Hepatocyte (in vitro differentiated cells): ENCODE measurements at regions not wholly inside any gene's neighbourhood (a gene's known extent, or its start where the extent isn't known, plus 50 kb on each side); places are given as distances from the start of the nearest gene placed in this dataset.

Source experiments
- DNase-seq: peaks from one replicate; pipeline ENCODE4 v3.0.0-alpha.2; 2016; ENCODE audit warnings: low spot score
- H2AFZ ChIP-seq: fragments of 200-600 bp; sonication (generic); 2 replicates; pipeline ENCODE4 v1.6.0; 2016; ENCODE audit warnings: antibody characterized with exemption, mild to moderate bottlenecking
- H3K27ac ChIP-seq: fragments of 200-600 bp; sonication (generic); 2 replicates; pipeline ENCODE4 v1.5.1; 2016; ENCODE audit warnings: mild to moderate bottlenecking
- H3K27me3 ChIP-seq: fragments of 200-600 bp; sonication (generic); 2 replicates; pipeline ENCODE4 v1.6.1; 2016
- H3K36me3 ChIP-seq: fragments of 200-600 bp; sonication (generic); replicated peaks from 2 replicates; pipeline ENCODE4 v1.5.1; 2016; ENCODE audit warnings: low read depth; ENCODE audit not compliant: insufficient read depth
- H3K4me1 ChIP-seq: fragments of 200-600 bp; sonication (generic); 2 replicates; pipeline ENCODE4 v1.5.1; 2016; ENCODE audit warnings: mild to moderate bottlenecking, moderate library complexity; ENCODE audit not compliant: insufficient read depth
- H3K4me2 ChIP-seq: fragments of 200-600 bp; sonication (generic); 2 replicates; pipeline ENCODE4 v1.6.0; 2016
- H3K4me3 ChIP-seq: fragments of 200-600 bp; sonication (generic); 2 replicates; pipeline ENCODE4 v1.5.1; 2016; ENCODE audit warnings: mild to moderate bottlenecking
- H3K79me2 ChIP-seq: fragments of 200-600 bp; sonication (generic); 2 replicates; pipeline ENCODE4 v1.6.0; 2017; ENCODE audit warnings: mild to moderate bottlenecking
- H3K9me2 ChIP-seq: fragments of 200-600 bp; sonication (generic); replicated peaks from 2 replicates; pipeline ENCODE4 v1.6.0; 2017; ENCODE audit warnings: mild to moderate bottlenecking; ENCODE audit not compliant: insufficient read depth
- H3K9me3 ChIP-seq: fragments of 200-600 bp; sonication (generic); 2 replicates; pipeline ENCODE4 v1.5.1; 2016; ENCODE audit warnings: low read depth, mild to moderate bottlenecking
- H4K20me1 ChIP-seq: fragments of 200-600 bp; sonication (generic); 2 replicates; pipeline ENCODE4 v1.6.0; 2016; ENCODE audit warnings: mild to moderate bottlenecking; ENCODE audit not compliant: insufficient read depth, poor library complexity, severe bottlenecking
- EZH2 ChIP-seq: fragments of 200-600 bp; sonication (generic); IDR thresholded peaks from 2 replicates; pipeline ENCODE4 v1.6.1; 2016; ENCODE audit warnings: antibody characterized with exemption, mild to moderate bottlenecking, borderline replicate concordance
- EZH2phosphoT487 ChIP-seq: fragments of 200-600 bp; sonication (generic); IDR thresholded peaks from one replicate; pipeline ENCODE4 v1.6.1; 2018; ENCODE audit warnings: antibody characterized with exemption, mild to moderate bottlenecking, low read depth, moderate library complexity; ENCODE audit not compliant: unreplicated experiment, severe bottlenecking
- WGBS: methylation state at CpG from one replicate; pipeline ENCODE4 v1.1.6; 2016; ENCODE audit warnings: low lambda C conversion rate; ENCODE audit errors: missing lambda C conversion rate; 5-methylcytosine and 5-hydroxymethylcytosine counted together
- TF ChIP-seq, protein P1 (sequence below): fragments of 200-600 bp; sonication (generic); IDR thresholded peaks from 2 replicates; pipeline ENCODE4 v1.5.1; 2016; ENCODE audit warnings: antibody characterized with exemption, mild to moderate bottlenecking; ENCODE audit not compliant: poor library complexity

- Histone ChIP-seq H3K4me2 (no peak overlapping the region), H3K79me2 (no peaks in the 10 kb centered on the region), H3K27me3 (no peaks in the 10 kb centered on the region), H3K27ac (no peak overlapping the region), H4K20me1 (no peaks in the 10 kb centered on the region), H3K36me3 (no peaks in the 10 kb centered on the region), H3K4me1 (no peaks in the 10 kb centered on the region), H3K4me3 (no peak overlapping the region), H3K9me3 (no peaks in the 10 kb centered on the region), H3K9me2 (no peaks in the 10 kb centered on the region), H2AFZ (no peak overlapping the region)
- no peak for DNase-seq
- WGBS, result 80% methylated on average over 6 of the region's 6 CpGs
- no peak for TF ChIP-seq EZH2phosphoT487
- TF ChIP-seq, protein P1, sequence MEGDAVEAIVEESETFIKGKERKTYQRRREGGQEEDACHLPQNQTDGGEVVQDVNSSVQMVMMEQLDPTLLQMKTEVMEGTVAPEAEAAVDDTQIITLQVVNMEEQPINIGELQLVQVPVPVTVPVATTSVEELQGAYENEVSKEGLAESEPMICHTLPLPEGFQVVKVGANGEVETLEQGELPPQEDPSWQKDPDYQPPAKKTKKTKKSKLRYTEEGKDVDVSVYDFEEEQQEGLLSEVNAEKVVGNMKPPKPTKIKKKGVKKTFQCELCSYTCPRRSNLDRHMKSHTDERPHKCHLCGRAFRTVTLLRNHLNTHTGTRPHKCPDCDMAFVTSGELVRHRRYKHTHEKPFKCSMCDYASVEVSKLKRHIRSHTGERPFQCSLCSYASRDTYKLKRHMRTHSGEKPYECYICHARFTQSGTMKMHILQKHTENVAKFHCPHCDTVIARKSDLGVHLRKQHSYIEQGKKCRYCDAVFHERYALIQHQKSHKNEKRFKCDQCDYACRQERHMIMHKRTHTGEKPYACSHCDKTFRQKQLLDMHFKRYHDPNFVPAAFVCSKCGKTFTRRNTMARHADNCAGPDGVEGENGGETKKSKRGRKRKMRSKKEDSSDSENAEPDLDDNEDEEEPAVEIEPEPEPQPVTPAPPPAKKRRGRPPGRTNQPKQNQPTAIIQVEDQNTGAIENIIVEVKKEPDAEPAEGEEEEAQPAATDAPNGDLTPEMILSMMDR, result no peak
- TF ChIP-seq EZH2, result no peak
These were observed 158.0 kb upstream of the HS3ST3A1 start for GRCh38 chr17:13759518-13760335.

DNA sequence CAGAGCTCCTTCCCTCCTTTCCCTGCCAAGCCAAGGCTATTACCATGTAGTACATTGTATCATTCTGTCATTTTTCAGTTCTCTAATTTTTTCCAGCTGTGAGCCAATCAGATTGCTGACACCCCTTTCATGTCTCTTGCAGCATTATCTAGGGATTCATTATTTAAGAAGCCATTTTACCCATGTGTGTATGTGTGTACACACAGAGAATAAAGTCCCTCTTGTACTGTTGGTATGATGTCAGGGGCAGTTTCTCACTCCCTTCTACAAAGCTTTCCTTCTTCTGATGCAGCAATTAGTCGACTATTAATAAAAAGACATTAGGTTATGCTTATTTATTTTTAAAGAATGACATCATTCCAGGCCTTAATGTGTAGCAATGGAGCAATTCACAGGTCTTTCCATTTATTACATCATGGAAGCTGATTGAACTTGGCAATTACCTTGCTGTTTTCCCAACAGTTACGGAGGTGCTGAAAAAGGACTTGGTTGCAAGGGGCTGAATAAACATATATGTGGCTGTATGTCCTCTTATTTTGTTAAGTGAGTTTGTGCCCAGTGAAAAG, 159.4 kb upstream of the HS3ST3A1 start:
- no peaks in the 10 kb centered on the region for H3K4me1 ChIP-seq
- H3K27me3 ChIP-seq, result no peaks in the 10 kb centered on the region
- no peak for TF ChIP-seq EZH2
- TF ChIP-seq, protein P1, result no peak
- TF ChIP-seq EZH2phosphoT487, result no peak
- no peaks in the 10 kb centered on the region for H3K9me3 ChIP-seq
- whole genome bisulfite sequencing, result 92% methylated on average over 2 of the region's 2 CpGs
- no peaks in the 10 kb centered on the region for H3K36me3 ChIP-seq
- no peak overlapping the region for H2AFZ ChIP-seq
- no peak for DNase-seq
- H3K27ac ChIP-seq, result no peak overlapping the region
- no peaks in the 10 kb centered on the region for H4K20me1 ChIP-seq
- H3K4me3 ChIP-seq, result no peak overlapping the region
- no peak overlapping the region for H3K4me2 ChIP-seq
- no peaks in the 10 kb centered on the region for H3K79me2 ChIP-seq
- H3K9me2 ChIP-seq, result no peaks in the 10 kb centered on the region

- H3K27me3 ChIP-seq, result no peaks in the 10 kb centered on the region
- no peak overlapping the region for H3K4me2 ChIP-seq
- H3K4me3 ChIP-seq, result no peak overlapping the region
- H3K4me1 ChIP-seq, result no peaks in the 10 kb centered on the region
- no peaks in the 10 kb centered on the region for H3K36me3 ChIP-seq
- 75% methylated on average over 2 of the region's 2 CpGs for WGBS
- H2AFZ ChIP-seq, result no peak overlapping the region
- H3K9me3 ChIP-seq, result no peaks in the 10 kb centered on the region
- no peaks in the 10 kb centered on the region for H4K20me1 ChIP-seq
- no peak overlapping the region for H3K27ac ChIP-seq
- no peaks in the 10 kb centered on the region for H3K9me2 ChIP-seq
- no peak for DNase-seq
- TF ChIP-seq, protein P1, result no peak
- TF ChIP-seq EZH2phosphoT487, result no peak
- no peak for TF ChIP-seq EZH2
- no peaks in the 10 kb centered on the region for H3K79me2 ChIP-seq
These were observed 164.0 kb upstream of the HS3ST3A1 start for GRCh38 chr17:13765701-13766100.
